ENCODE measurements at regions not wholly inside any gene's neighbourhood (a gene's known extent, or its start where the extent isn't known, plus 50 kb on each side); places are given as distances from the start of the nearest gene placed in this dataset.

- no peak for DNase-seq (ENCODE audit: low read depth)
- TF ChIP-seq CTCF (IDR thresholded peaks at IDR 0.05; ENCODE audit: insufficient read depth, low read depth, low read length, missing control alignments), result no peak
- H3K4me3 ChIP-seq (ENCODE audit: low read depth, low read length), result no peak overlapping the region
These were observed 414.9 kb upstream of the FSHR start for GRCh38 chr2:49569176-49569575.

- TF ChIP-seq CTCF (IDR thresholded peaks at IDR 0.05; ENCODE audit: insufficient read depth, low read depth, low read length, missing control alignments), result no peak
- no peak for DNase-seq (ENCODE audit: low read depth)
- no peak overlapping the region for H3K4me3 ChIP-seq (ENCODE audit: low read depth, low read length)
These were observed 413.7 kb upstream of the FSHR start for GRCh38 chr2:49567811-49568600.

- no peak for DNase-seq (ENCODE audit: low read depth)
- H3K4me3 ChIP-seq (ENCODE audit: low read depth, low read length), result no peak overlapping the region
- TF ChIP-seq CTCF (IDR thresholded peaks at IDR 0.05; ENCODE audit: insufficient read depth, low read depth, low read length, missing control alignments), result no peak
These were observed 412.7 kb upstream of the FSHR start for GRCh38 chr2:49567021-49567420.

GRCh38 chr2:49553658-49554057 is 399.3 kb upstream of the FSHR start:
- TF ChIP-seq CTCF (IDR thresholded peaks at IDR 0.05; ENCODE audit: insufficient read depth, low read depth, low read length, missing control alignments), result no peak
- H3K4me3 ChIP-seq (ENCODE audit: low read depth, low read length), result no peak overlapping the region
- no peak for DNase-seq (ENCODE audit: low read depth)

GRCh38 chr2:49532702-49533101 is 378.4 kb upstream of the FSHR start:
- no peak overlapping the region for H3K4me3 ChIP-seq (ENCODE audit: low read depth, low read length)
- DNase-seq (ENCODE audit: low read depth), result no peak
- TF ChIP-seq CTCF (IDR thresholded peaks at IDR 0.05; ENCODE audit: insufficient read depth, low read depth, low read length, missing control alignments), result no peak

- H3K4me3 ChIP-seq (ENCODE audit: low read depth, low read length), result no peak overlapping the region
- no peak for DNase-seq (ENCODE audit: low read depth)
- TF ChIP-seq CTCF (IDR thresholded peaks at IDR 0.05; ENCODE audit: insufficient read depth, low read depth, low read length, missing control alignments), result no peak
These were observed 361.9 kb upstream of the FSHR start for GRCh38 chr2:49515996-49516782.
